ENCODE measurements at regions not wholly inside any gene's neighbourhood (a gene's known extent, or its start where the extent isn't known, plus 50 kb on each side); places are given as distances from the start of the nearest gene placed in this dataset.

DNA sequence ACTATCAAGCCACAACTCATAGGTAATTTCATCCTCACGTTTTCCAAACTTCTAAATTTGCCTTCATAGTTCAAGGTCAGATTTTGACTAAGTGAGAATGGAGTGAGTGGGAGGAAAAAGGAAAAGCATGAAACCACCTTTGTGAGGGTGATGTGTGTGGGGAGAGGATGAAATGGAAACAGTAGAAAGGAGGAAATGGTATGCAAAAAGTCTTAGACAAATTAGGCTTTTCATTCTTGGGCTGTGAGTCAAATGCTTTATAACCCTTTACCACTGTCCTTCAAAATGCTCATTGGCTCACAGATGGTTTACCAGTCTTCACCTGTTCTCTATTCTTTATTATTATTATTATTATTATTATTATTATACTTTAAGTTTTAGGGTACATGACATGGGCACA, 127.2 kb downstream of the RAP2A start:
- no peak for DNase-seq (ENCODE audit: low read depth in 1 of 2, low spot score in 1 of 2)

DNA sequence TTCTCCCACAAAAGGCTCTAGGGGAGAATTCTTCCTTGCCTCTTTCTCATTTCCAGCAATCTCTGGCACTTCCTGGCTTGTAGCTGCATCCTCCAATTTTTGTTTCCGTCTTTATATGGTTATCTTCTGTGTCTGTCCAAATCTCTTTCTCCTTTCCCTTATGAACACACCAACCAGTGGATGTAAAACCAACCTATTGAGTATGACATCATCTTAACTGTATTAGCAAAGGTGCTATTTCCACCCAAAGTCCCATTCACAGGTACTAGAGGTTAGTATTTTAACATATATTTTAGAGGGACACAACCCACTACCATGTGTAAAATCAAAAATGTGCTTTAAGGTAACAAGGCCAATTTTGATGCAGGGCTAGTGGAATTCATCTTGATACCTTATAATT, 129.0 kb downstream of the RAP2A start:
- DNase-seq (ENCODE audit: low read depth in 1 of 2, low spot score in 1 of 2): no peak

DNA sequence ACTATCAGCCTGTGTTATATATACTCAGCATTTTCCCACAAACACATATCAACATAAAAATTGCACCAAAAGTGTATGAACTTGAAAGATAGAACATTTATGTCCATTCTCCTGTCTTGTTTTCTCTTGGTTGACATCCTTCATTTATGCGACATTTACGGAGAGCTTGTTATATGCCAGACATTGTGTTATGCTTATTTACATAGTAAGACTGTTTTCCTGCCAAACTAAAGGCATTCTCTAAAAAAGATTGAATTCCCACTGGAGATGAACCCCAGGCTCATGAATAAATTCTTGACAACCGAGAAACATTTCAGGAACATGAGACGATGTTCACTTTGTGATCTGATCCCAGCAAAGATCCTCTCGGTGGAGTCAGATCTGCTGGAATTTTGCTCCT, 131.0 kb downstream of the RAP2A start:
- DNase-seq (ENCODE audit: low read depth in 1 of 2, low spot score in 1 of 2): no peak

DNA sequence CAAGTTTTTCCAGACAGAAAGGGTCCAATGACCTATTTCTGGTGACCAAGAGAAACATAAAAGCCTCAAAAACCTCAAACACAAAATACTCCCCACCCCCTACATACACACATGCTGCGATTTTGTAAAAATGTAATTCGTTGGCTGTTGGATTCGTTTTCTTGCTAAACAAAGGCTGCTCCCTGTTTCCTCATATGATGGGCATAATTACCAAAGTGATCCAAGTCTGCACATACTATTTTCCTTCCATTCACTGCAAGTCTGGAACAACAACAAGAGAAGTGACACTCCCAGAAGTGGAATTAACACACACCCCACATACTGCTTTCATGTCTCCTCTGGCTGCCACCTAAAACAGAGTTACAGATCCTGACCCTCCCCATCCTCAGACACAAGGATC, 131.9 kb downstream of the RAP2A start:
- DNase-seq (ENCODE audit: low read depth in 1 of 2, low spot score in 1 of 2): no peak

DNA sequence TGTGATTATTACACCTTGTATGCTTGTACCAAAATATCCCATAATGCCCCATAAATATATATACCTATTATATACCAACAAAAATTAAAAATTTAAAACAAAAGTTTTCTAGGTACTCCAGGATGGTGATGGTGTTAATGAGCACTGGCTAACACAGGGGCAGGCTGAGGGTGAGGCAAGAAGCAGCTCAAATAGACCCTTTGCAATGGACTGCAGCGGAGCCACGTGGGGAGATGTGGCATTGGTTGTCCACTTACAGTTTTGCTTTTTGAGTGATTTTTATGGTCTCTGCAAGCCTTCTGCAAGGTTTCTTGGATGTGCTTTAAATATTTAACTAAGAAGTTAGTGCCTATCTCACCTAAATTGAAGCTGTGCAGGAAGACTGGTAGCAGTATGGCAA, 132.9 kb downstream of the RAP2A start:
- no peak for DNase-seq (ENCODE audit: low read depth in 1 of 2, low spot score in 1 of 2)

DNA sequence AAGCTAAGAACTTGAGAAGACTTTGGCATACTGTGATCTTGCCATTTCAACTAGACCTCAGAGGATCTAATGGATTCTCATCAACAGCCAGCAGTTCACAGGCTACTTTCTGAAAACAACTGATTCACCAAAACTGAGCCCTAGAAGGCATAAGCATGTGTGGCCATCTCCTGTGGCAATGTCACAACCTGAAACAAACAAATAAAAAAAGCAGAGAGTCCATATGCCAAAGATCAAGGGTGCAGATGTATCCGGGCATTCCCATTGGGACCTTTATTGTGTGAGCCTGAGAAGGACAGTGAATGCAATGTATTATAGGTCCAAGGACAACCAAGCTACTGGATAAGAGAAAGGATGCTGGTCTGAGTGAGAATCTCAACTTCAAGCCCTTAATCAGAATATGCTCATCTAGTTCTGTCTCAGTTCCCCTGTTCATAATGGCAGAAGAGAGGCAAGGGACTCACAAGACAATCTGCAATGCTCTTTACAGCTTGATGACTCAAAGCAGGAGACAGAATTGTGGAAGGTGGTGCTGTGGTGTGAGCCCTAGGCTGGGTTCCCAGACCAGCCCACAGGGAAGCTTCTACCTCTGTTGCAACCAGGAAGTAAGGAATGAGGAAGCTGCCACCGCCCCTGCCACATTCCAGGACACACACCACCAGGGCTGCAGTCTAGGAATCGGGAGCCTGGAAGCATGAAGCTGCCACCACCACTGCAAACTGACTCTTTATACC, 133.7 kb downstream of the RAP2A start:
- no peak for DNase-seq (ENCODE audit: low read depth in 1 of 2, low spot score in 1 of 2)

DNA sequence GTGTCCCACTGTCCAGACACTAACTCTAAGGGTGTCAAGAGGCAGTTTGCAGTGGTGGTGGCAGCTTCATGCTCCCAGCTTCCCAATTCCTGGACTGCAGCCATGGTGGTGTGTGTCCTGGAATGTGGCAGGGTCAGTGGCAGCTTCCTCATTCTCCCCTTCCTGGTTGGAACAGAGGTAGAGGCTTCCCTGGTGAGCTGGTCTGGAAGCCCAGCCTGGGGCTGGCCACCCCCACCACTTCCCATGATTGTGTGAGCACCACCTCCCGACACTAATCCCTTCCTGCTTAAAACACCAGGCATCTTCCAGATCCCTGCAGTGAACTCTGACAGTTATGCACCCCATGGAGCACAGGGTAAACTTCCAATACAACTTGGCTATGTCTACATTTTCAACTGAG, 134.9 kb downstream of the RAP2A start:
- no peak for DNase-seq (ENCODE audit: low read depth in 1 of 2, low spot score in 1 of 2)

DNA sequence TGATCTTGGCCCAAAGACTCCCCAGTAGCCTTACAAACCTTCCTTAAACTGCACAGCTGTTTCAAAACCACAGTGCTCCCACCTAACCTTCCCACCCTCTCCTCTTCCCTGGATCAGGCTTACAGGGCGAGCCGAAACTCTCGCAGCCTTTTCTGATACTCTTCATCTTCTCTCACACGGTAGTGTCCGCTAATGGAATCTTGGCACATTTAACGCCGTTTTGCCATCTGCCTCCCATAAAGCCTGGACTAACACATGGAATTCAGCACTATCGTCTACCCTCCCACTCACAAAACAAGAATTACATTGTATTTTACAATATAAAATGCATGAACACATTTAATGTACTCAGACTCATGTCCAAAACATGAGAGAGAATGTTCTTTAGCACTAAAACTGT, 135.9 kb downstream of the RAP2A start:
- no peak for DNase-seq (ENCODE audit: low read depth in 1 of 2, low spot score in 1 of 2)

DNA sequence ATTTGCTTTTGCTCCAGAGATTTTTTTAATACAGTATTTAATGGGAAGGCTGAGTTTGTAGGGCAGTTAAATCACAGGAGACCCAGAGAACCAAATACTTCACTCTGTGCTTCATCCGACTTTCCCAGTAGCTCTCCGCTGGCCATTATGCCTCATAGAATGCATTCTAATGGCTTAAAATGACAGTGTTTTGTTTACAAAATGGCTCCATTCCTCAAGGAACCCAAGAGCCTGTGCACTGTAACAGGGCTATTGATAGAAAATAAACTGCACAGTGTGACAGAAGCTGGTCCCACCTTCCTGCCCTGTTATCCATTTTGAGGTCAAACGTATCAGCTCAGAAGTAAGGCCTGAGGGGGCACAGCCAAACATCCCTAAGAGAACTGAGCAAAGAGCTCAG, 136.5 kb downstream of the RAP2A start:
- DNase-seq (ENCODE audit: low read depth in 1 of 2, low spot score in 1 of 2): no peak

DNA sequence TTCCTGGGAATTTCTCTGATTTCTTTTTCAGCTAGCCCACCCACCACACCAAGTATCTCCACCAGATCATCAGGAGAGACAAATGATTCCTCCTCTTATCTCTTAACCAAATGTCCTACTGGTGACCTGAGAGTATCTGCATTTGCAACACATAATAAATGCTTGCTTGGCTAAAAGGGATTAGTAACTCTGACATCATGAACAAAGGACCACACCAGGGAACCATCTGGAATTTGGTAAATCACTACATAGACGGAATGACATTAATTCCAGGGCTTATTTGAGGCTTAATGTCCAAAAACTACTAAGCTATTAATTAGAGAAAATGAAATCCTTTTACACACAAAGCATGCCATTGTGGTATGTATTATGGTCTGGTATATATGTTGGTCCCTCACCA, 139.0 kb downstream of the RAP2A start:
- DNase-seq (ENCODE audit: low read depth in 1 of 2, low spot score in 1 of 2): no peak

DNA sequence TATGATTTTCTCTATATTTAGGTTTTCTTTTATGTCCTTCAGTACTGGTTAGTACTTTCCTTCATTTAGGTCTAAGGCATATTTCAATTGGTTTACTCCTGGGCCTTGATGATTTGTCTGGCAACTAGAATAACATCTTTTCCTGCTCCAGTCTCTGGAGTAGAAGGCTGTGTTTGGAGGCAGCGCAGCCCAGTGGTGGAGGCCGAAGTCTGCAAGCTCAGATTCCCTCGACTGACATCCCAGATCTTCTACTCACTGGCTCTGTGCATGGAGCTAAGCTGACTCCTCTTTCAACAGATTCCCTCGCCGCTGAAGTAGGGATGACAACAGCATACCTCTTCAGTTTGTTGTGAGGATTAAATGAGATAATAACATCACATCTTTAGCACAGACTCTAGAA, 141.0 kb downstream of the RAP2A start:
- DNase-seq (ENCODE audit: low read depth in 1 of 2, low spot score in 1 of 2): no peak

DNA sequence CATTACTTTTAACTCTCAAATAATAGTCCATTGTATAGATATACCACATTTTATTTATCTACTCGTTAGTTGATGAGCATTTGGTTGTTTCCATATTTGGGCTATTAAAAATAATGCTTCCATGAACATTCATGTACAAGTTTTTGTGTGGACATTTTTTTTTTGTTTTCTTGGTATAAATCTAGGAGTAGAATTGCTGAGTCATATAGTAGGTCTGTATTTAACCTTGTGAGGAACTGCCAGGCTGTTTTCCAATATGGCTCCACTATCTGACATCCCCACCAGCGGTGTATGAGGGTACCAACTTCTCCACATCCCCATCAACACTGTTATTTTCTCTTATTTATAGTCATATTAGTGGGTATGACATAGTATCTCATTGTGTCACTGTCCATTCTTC, 143.1 kb downstream of the RAP2A start:
- no peak for DNase-seq (ENCODE audit: low read depth in 1 of 2, low spot score in 1 of 2)

DNA sequence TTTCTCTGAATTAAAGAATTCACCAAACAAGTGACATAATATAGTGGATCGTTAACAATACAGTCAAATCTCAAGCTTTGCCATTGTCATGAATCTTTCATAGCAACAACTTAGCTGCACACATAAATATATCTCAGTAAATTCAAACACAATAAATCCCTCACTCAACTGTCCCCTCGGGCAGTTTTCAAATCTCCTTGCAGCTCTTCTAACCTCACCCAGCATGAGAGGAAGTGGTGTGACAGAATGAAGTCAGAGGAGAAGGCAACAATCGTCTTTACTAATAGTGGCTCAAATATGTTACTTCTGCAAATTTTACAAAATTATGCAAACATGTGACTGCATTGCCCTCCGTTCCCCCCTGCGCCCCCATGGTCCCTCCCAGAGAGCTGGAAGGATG, 148.2 kb downstream of the RAP2A start:
- DNase-seq (ENCODE audit: low read depth in 1 of 2, low spot score in 1 of 2): no peak

DNA sequence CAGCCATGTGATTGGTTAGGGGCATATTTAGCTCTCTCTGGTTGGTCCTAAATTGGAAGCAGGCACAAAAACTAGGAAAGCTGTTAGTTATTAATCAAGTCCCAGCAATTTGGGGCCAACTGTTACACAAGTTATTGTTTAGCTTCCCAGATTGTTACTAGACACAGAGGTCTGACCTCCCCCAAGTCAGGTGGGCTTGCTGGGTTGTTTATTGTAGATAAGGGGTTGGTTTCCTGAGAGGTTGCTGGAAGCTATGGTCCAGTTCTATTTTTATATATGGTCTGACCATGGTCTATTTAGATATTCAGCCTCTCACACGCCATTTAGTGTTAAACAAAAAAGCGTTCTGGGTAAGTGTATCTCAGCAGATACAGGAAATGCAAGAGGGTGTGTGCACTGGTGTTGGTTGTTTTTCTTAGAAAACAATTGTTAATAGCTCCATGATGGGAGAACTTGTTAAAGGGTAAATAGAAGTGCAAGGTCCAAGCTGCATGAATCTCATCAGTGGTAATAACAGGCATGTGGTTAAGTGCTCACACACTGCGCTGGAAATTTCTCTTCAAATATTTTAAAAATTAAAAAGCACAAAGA, 150.0 kb downstream of the RAP2A start:
- no peak for DNase-seq (ENCODE audit: low read depth in 1 of 2, low spot score in 1 of 2)

DNA sequence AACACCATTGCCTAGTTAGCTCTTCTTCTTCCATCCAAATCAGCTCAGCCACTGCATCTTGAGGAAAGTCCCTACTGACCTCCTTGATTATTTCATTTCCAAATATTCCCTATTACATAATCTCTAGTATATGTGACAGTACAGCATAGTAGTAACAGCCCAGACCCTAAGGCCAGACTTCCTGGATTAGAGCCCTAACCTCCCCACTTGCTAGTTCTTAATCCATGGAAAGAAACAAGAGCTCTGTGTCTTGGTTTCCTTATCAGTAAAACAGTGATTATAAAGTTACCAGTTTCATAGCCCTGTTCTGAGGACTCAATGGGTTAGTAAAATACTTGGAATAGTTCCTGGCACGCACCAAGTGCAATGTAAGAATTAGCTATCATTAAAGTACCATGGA, 153.0 kb downstream of the RAP2A start:
- DNase-seq (ENCODE audit: low read depth in 1 of 2, low spot score in 1 of 2): no peak

DNA sequence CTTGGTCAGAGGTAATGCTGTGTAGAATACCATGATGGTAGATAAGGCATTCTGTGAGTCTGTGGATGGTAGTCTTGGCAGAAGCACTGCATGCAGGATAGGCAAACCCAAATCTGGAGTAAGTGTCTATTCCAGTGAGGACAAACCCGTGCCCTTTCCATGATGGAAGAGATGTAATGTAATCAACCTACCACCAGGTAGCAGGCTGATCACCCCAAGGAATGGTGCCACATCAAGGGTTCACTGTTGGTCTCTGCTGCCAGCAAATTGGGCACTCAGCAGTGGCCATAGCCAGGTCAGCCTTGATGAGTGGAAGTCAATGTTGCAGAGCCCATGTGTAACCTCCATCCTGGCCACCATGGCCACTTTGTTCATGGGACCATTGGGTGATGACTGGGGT, 155.0 kb downstream of the RAP2A start:
- DNase-seq (ENCODE audit: low read depth in 1 of 2, low spot score in 1 of 2): no peak

DNA sequence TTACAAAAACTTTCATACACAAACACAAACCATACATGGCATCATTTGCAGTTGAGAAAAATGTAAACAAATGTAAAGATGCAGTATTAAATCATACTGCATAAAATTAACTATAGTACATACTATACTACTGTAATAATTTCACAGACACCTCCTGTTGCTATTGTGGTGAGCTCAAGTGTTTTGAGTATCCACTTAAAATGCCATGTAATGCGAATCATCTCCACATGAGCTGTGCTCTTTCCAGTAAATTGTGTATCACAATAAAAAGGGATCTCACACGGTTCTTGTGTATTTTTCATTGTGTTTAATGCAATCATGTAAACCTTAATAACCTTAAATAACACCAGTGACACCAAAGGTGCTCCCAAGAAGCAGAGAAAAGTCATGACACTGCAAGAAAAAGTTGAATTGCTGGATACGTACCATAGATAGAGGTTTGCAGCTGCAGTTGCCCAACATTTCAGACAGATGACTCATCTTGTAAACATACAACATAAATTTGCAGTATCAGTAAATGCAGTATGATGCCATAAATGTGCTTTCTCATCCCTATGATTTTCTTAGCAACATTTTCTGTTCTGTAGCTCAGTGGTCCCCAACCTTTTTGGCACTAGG, 166.6 kb downstream of the RAP2A start:
- DNase-seq (ENCODE audit: low read depth in 1 of 2, low spot score in 1 of 2): no peak

DNA sequence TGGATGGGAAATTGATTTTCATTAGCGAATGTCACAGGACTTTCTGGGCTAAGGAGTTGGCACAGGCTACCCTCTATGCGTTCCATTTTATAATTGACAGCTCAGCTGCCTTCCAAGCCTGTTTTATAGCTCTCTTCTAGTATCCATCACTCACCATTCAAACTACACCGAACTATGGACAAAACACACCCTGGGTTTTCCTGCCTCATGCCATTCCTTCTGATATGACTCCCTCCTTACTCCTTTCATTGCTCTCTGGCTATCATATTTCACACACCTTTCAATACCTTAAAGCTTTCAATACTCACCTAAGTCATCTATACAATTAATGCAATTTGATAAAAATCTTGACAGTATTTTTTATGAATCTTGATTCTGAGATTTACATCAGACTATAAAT, 181.3 kb downstream of the RAP2A start:
- no peak for DNase-seq (ENCODE audit: low read depth in 1 of 2, low spot score in 1 of 2)

DNA sequence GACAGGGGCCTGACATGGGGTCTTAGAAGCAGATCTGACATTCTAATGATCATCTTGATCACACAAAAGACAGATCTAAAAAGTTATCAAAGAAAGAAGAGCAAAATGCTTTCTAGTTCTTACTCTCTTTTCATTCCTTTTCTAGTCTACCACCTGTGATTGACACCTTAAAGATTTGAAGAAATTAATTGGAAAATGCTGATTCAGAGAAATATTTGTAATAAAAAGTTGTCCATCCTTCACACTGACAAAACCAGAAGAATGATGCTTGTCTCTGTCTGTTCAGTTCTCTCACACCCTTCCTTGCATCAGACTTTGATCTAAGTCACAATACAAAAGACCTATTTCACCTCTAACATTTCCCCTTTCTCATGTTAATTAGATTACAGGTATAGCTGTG, 182.4 kb downstream of the RAP2A start:
- no peak for DNase-seq (ENCODE audit: low read depth in 1 of 2, low spot score in 1 of 2)

DNA sequence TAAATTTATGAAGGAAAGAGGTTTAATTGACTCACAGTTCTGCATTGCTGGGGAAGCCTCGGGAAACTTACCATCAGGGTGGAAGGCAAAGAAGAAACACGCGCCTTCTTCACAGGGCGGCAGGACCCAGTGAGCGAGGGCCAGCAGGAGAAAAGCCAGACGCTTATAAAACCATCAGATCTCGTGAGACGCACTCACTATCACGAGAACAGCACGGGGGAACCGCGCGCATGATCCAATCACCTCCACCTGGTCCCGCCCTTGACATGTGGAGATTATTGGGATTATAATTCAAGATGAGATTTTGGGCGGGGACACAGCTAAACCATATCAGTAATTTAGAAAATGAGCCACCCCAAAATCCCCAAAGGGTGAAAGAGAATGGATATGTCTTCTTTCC, 187.1 kb downstream of the RAP2A start:
- no peak for DNase-seq (ENCODE audit: low read depth in 1 of 2, low spot score in 1 of 2)

DNA sequence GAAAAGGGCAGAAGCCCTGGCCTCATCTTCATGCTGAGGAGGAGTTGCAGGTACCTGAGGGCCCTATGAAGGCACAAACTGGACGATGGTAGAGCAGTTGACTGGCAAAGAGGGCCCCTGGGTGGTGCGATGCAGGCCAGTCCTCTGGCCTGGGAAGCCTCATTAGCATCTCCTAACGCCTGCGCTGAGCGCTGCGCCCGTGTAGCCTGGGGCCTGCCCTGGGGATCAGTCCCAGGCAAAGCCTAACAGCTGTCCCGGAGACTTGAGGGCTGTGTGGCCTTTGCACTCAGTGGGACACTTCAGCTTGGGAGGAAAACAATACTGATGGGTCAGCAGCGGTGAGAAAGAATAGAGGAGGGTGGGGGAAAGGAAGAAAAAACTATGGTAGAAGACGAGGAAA, 187.7 kb downstream of the RAP2A start:
- DNase-seq (ENCODE audit: low read depth in 1 of 2, low spot score in 1 of 2): no peak

DNA sequence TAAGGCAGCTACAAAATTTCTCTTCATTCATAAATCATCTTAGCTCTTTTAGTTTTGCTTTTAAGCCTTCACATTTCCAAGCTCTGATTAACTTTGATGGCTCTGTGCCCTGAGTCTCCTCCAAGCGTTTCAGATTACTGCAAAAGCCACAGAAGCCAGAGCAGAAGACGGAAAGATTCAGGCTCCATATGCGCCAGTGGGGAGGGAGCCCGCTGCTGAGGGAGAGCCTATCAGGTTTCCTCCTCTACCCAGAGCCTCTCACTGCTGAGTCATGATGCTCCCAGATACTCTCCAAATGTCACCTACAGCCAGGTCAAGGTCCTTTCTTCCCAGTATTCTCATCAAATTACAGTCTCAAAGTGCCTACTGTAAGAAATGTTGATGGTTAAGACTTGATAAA, 193.6 kb downstream of the RAP2A start:
- DNase-seq (ENCODE audit: low read depth in 1 of 2, low spot score in 1 of 2): no peak
